GM18861 (cell line): ENCODE measurements at regions not wholly inside any gene's neighbourhood (a gene's known extent, or its start where the extent isn't known, plus 50 kb on each side); places are given as distances from the start of the nearest gene placed in this dataset.

ENCODE experiments used
- ATAC-seq: cut with Tn5 transposase; IDR thresholded peaks from one replicate; pipeline ENCODE4 v1.9.1; 2021; ENCODE audit not compliant: unreplicated experiment

DNA sequence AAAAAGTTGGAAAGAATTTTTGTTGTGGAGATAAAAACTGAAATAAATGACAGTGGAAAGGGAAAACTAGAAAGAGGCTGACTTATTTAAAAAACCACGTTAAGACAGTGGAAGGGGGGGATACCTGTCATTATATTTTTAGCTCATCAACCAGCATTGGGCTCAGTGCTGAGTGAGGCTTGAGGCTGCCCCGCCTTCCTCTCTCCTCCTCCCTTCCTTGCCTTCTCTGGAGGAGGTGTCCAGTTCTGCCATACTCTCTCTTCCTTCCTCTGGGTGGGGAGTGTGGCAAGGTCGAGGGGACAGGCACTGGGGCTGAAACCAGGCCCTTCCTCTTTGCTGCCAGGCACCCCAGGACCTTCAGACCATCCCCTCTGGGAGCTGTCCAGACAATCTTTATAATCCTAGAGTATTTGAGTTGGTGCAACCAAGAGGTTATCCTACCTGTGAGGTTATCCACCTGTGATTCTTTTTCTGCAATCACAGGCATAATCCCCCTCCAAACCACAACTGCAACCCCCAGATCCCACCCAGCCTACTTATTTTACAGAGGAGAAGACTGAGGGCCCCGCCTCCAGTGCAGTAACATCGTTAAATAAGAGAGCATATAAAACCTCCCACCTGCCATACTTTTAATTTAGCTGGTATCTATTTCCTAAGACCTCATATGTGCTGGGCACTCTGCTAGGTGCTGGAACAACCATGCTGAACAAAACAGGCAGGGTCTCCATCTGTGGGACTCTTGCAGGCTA is 578.5 kb downstream of the BUD13 start:
- no peak for ATAC-seq

DNA sequence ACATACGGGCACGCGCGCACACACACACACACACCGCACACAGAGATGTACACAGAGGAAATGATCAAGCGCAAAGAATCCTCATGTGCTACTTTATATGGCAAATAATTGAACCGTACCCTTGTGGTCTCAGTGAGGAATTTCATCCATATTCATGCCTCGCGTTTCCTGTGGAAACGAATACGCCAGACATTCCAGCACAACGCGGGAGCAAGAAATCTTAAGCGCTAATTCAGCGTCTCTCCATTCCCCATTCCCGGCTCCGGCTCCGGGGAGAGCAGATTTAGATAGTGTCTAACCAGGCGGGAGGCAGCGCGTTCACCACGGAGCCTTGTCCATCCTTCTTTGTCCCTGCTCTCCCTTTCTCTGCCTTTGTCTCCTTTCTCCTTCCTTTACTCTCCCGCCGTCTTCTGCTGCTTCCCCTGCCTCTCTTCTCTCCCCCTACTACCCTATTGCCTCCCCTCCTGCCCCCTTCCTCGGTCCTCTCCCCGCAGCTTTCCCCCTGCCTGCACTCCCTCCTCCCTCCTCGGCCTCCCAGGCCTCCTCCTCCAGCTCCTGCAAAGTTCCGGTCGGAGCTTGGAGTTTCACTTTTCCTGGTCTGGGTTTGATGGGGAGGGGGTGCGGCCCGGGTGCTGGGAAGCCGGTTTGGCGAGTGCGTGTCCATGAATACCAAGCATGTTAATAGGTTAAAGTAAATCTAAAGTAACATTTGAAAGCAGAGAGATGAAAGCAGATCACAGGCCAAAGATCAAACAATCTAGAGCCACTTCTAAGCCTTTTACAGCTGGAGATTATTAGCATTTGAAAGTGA is 579.3 kb downstream of the BUD13 start:
- no peak for ATAC-seq

DNA sequence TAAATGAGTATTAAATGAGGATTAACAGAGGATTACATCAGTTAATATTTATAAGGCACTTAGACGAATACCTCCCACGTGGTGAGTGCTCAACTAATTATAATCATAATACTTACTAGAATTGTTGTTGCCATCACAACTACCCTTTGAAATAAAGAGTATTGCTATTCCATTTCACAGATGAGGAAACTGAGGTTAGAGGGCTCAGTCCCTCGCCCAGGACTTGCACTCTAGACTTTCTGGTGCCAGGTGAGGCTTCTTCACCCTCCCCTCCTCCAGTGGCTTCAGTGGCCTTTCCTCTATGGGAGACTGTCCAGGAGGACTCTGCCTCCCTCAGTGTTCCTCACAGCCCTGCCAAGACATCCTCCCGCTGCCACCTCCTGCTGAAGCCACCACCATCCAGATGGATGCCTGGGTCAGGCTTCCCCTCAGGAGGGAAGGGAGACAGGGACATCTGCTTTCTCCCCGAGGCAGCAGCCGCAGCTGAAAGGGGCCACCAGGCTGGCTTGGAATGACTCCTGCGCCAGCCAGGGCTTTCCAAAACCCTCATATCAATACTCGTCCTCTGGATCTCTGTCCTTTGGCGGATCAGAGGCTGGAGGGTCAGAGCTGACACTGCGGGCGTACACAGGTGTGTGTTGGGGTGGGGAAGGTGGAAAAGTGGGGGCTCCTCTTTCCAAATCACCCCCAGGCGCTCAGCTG is 580.1 kb downstream of the BUD13 start:
- no peak for ATAC-seq

DNA sequence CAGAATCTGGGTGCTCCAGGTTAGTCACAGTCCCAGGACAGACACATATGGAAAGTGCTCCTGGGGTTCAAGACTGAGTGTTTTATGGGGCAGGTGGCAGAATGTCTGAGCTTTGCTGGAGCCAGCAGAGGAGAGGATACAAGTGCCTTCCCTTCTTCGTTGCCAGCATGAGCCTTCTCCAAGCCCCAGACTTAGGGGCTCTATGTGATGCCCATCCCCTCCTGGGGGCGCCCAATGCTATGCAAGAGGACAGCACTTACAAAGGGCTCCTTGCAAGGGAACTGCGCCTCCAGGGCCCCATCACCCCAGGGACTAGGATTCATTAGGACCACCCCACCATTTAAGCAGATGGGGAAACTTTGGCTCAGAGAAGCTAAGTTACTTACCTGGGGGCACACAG is 581.9 kb downstream of the BUD13 start:
- no peak for ATAC-seq

DNA sequence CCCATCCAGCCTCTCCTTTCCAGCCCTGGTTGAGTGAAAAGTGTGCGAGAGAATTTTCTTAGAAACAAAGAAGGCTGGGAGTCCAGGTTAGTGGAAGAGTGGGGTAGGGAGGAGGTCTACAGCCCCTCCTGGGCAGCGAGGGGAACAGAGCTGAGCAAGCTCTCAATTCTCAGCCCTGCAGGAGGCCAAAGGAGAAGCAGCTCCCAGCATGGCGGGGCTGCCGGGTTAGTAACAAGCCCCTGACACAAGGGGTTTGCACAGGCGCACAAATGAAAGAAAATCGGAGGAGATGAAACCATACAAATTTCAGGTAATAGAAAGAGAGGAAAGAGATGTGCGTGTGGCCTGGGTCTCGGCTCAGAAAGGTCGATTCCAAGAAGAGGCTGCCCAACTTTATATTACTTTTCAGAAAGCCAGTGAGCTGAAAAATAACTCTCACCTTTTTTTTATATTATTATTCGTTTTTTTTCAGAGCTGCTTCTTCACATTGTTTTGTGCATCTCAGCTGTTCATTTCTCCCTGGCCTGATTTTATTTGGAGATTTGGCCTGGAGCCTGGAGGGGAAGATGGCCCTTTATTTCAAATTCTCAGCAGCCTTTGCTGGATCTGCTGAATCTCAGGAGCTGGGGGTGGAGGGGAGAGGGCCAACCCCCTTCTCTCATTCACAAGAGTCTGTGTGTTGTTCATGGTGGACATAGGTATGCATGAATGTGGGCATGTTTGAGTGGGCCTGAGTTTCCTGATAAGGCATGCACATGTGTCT is 583.2 kb downstream of the BUD13 start:
- no peak for ATAC-seq

DNA sequence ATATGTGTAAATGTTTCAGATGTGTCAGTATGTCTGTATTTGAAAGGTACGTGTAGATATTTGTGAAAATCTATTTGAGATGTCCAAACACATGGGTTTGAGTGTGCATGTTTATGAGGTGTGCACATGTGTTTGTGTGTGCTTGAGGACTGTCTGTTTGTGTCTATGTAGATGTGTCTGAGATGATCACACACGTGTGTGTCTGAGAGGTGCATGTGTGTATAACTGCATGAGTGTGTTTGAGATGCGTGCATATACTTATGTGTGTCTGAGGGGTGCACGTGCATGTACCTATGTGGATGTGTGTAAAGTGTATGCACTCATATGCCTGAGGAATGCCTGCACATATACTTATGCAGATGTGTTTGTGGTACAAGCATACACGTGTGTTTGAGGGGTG is 584.4 kb downstream of the BUD13 start:
- ATAC-seq = no peak

DNA sequence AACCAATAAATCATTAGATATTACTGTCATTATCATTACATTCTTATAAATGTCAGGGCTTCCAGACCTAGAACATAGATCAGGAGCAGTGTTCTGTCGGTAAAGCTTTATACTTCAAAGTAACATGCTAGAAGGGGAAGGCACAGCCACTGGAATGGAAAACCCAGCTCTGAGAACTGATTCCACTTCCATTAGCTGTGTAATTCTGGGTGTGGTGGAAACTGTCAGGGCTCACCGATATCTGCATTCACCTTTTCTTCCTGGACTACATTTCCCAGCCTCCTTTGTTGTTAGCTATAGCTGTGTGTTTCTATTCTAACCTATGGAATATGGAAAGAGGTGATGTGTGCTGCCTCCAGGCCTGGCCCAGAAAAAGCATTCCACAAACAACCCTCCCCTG is 585.8 kb downstream of the BUD13 start:
- ATAC-seq = no peak

DNA sequence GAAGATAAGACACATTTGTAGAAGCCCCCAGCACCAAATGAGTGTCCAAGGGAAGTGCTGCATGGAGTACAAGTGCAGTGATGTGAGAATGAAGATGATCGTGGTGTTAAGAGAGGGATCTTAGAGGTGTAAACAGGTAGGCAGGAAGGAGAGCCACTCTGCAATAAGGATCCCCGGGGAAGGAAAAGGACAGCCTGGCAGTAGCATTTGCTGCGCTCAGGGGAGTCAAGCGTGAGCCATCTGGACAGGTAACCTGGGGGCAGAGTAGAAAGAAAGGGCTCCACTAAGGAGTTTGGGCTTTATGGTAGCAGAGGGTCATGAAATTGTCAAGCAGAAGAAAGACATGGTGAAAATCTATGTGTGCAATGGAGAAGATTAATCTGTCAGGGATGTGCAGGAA is 587.2 kb downstream of the BUD13 start:
- ATAC-seq = no peak

DNA sequence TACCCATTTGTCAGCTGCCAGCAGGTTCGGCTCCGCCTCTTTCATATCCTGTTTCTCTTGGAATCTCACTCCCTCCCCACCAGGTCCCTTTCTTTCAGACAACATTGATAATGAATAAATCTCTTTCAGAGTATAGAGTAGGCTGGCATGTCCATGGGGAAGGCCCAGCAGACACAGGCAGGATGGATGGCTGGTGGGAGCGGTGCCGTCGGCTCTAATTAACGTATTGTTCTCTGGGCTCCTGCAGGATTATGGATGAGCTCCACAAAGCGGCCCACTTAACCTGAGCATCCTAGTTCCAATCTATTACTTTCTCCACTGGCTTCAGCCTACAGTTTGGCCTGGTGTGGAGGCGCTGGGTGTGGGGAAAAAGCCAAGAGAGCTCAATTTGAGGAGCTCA is 588.0 kb downstream of the BUD13 start:
- no peak for ATAC-seq

DNA sequence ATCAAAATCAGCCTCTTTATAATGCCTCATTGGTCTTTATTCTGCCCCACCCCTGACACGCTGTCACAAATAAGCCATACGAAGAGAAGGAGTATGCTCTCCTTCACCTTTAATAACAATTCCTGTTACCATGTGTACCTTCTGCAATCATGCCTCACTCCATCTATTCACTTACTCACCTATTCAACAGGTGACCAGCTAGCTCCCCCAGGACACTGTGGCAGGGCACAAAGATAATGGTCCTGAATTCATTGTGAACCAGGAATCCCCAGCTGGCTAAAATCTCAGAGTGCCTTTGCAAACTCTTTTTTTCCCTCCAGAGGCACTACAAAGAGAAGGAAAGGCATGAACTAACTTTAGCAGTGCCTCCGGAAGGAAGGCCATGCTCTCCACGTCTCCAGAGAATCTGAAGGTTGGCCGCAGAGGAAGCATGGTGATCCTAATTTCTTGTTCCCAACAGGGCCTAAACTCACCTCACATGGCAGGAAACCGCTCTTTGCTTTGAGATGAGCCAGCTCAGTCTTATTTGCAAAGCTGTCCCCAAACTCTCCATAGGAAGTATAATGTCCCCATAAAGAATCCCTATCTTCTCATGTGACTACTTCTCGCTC is 590.3 kb downstream of the BUD13 start:
- ATAC-seq = no peak

DNA sequence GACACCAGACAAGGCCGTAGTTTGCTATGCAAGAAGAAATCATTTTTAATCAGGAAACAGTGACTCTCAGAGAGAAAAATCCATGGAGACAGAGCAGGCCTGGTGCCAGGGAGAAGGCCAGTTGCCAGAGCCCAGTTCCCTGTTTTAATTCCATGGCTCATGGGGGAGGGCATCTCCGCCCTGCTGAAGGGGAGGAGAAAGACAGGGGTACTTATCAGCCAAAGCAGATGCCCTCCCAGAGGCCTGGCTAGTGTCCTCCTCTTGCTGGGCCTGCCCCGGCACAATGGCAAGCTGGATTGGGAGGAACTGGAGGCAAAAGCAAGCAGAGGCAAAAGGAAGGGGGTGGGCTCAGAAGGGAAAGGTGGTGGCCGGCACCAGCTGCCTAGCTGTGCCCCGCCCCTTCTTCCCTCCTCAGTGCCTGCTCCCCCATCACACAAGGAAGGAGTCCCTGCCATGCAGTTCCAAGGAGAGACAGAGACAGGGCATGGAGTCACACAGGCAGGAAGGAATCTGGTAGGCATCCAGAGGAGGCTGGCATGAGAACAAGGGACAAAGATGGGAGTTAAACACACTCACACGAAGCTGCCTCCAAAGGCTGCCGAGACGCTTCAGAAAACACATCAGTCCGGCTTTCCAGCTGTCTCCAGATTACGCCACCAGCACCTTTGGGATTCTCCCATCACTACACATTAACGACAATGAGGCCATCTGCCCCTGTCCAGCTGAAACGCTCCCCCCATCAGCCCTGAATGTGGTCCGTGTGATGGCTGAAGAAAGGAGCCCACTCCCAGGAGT is 591.8 kb downstream of the BUD13 start:
- no peak for ATAC-seq

DNA sequence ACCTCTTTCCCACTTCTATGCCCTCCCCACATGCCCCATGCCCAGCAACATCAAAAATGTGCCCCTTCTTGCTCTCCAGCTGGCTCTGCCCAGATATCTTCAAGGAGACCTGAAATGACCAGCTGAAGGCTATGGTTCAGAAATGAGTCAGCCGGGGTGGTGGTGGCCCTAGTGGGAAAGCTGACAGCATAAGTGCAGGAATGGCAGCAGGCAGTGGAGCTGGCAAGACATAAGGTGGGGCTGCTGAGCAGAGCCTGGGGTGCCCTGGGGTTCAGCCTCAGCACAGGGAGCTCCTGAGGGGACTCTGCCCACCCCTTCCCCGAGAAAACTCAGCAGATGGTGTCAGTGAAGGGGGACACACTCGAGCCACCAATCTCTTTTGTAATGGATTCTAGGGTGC is 593.4 kb downstream of the BUD13 start:
- no peak for ATAC-seq

DNA sequence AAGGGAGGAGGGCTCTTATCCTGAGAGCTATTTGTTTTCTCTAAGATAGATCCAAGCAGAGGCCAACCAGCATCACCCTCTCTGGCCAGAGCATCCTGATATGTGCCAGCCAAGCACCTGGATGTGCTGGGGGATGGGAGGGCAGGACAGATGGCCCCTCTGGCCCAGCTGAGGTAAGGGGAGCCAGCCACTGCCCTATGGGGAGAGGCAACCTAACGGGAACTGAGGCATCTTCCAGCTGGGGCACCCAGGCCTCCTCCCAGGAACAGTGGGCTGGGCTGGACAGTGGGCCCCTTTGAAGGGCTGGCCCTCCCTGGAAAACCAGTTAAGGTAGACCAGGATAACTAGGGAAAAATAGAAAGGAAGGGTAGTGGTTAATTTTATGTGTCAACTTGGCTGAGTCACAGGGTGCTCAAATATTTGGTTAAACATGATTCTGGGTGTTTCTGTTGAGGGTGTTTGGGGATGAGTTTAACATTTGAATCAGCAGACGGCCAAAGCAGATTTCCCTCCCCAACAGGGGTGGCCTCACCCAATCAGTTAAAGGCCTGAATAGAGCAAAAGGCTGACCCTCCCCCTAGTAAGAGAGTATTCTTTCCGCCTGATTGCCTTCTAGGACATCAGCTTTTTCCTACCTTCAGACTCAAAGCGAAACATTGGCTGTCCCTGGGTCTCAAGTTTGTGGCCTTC is 595.1 kb downstream of the BUD13 start:
- ATAC-seq = no peak

DNA sequence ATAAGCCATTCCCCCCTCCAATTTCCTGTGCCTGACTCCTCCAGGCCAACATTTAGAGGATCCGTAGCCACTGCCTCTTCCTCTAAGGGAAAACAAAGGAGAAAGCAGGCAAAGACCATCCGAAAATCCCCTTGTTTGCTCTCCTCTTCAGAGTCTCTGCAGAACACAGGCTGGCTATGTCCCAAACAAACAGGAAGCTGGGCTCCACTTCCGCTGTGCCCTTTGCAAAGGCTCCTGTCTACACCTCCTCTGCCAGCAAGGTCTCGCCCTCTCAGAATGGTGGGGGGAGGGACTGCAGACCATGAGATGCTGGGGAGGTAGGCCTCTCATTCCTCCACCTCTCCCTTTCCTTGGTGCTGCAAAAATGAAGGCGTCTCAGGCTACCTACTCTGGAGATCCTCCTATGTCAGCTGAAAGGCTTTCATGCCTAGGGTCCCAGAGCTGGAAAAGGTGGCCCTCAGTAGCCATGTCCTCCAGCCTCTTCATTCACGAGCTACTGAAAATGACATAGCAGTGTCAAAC is 596.2 kb downstream of the BUD13 start:
- ATAC-seq = no peak

DNA sequence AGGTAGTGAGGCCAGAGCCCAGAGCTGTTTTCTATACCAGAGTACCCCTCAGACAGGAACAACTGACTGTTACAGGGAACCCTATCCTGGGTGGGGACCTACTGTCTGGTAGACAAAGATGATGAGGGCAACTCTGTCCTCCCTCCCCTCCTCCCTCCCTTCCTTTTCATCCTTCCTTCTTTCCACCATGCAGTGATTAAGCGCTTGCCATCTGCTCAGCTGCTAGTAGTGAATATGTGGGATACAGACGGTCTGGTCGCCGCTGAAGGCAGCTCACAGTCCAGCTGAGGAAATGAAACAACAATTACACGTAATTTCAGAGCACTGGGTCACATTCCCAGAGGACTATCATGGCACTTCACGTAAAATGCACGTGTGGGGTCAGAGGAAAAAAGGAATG is 597.1 kb downstream of the BUD13 start:
- no peak for ATAC-seq

DNA sequence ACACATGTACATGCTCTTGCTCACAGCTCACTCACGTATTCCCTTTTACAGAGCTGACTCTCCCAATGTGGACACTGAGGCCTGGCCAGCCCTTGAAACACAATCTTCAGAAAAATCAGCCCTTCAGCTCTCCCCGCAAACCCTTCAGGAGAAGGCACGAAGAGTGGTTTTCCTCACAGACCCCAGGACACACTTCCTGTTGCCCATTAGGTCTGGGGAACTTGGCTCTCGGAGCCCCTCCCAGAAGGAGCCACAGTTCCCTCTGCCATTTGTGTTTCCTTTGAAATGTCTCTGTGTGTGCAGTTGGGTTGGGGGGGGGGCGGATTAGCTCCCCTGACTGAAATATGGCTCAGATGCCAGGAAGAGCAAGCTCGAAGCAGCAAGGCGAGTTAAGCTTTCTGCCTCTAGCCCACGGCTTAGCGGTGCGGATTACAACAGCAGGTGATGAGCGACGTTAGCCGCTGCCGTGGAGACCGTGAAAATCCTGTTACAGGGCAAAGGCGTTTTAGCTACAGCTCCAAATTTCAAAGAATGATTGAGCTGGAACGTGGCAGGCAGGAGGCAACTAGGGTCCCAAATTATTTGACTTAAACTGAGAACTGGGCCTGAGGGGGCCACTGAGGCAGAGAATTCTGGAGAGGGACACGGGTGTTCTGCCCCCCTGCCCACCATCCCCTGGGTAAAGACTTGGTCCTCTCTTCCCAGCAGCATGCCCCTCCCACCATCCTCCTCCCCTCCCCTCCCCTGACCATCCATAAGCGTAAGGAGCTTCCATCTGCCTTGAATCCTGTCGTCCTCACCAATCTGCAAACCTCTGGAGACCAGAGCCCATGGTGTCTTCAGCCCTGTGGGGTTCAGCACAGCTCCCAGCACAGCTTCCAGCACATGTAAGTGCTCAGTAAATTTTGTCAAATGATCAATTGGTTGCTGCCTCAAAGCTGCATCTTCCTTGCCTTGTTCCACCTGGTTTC is 598.6 kb downstream of the BUD13 start:
- ATAC-seq = no peak

DNA sequence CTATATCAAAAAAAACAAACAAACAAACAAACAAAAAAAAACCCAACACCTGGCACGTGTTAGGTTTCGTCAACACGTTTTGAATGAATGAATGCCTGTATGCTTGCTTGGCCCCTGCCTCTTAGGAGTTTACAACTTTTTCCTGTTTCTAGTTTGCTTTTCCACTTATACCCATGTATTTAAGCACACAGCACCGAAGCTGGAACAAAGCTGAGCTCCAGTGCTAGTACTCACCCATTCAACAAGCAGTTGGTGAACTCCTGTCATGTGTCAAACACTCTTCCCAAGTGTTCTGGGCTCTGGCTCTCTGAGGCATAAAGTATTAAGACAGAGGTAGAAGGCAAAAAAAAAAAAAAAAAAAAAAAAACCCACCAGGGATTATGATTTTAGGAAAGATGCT is 599.3 kb downstream of the BUD13 start:
- ATAC-seq = no peak

DNA sequence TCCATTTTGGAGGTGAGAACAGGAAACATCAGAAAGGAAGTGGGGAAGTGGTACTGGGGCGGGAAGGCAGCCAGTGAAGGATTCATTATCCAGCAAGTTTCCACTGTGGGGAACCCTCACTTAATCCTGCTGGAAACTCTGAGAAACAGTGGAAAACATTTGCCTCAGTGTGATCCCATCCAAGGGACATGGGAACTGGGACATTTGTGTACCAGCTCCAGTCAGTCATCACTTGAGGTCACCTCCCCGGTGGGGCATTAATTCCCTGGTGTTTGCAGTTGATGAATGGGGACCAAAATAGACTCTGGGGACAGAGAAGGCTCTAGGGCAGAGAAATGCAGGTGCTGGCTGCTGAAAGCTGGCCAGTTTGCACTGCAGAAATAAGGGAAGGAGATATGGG is 599.9 kb downstream of the BUD13 start:
- ATAC-seq = no peak
